GM19099 (cell line): ENCODE measurements at regions not wholly inside any gene's neighbourhood (a gene's known extent, or its start where the extent isn't known, plus 50 kb on each side); places are given as distances from the start of the nearest gene placed in this dataset.

Experiments
- POLR2A ChIP-seq: IDR thresholded peaks from 3 replicates; pipeline ENCODE4 v1.6.1; 2011; ENCODE audit warnings: low read depth; ENCODE audit not compliant: insufficient read length; ENCODE audit errors: extremely low read depth

GRCh38 chr2:34828481-34828880 lies 1229.4 kb upstream of the FAM98A start:
- no peak for TF ChIP-seq POLR2A

GRCh38 chr2:34827398-34827797 lies 1228.3 kb upstream of the FAM98A start:
- TF ChIP-seq POLR2A, result no peak

DNA sequence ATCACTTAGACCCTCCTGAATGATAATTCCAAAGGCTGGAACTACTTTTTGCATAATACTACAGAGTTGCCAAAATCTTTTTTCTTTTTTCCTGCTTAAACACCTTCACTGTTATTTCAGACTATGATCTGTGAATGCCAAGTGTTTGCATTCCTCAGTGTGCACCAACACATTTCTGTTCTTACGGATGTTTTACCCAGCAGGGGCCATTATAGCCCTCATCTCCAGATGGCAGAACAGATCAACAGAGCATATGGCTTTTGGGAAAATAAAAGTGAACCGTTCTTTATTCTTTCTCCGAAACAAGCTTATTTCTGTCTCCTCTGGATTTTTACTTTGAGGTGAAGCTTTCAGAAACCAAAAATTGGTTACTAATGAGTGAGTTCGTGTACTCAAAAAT lies 1226.6 kb upstream of the FAM98A start:
- no peak for TF ChIP-seq POLR2A

DNA sequence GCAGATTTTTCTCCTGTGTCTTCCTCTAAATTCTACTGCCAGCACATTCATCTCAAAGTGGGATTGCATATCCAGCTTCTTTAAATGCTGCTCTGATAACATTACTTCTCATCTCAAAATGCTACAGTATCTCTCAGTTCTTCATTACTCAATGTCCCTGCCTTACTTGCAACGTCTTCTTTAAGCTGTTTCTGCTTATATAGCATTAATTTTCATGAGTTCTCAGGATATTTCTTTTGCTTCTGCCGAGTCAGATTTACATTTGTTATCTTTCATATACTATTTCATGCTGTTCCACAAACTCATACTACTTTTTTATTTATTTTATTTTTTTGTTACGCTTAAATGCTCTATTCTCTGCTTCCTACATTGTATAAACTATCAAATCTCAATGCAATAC lies 1223.5 kb upstream of the FAM98A start:
- no peak for TF ChIP-seq POLR2A

- no peak for TF ChIP-seq POLR2A
Observed at GRCh38 chr2:34815052-34815741, 1216.1 kb upstream of the FAM98A start.

GRCh38 chr2:34810456-34810855 lies 1211.4 kb upstream of the FAM98A start:
- TF ChIP-seq POLR2A, result no peak

- no peak for TF ChIP-seq POLR2A
Observed at GRCh38 chr2:34808426-34808825, 1209.3 kb upstream of the FAM98A start.

DNA sequence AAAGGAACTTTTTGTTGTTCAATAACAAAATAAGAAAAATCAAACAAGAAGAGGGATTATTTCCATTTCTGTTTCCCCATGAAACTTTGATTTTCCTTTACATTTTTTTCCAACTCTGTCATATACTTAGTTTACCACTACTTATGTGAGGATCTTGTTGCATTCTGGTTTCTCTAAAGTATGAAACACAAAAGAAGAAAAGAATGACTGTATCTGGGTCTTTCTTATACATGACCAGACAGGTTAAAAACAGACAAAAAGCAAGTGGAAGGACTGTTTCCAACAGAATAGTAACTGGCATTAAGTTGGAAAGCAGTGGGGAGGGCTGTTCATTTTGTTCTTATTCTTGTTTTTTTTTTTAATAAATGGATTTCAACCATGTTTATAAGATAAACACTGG lies 1207.8 kb upstream of the FAM98A start:
- TF ChIP-seq POLR2A, result no peak

GRCh38 chr2:34806396-34806795 lies 1207.3 kb upstream of the FAM98A start:
- TF ChIP-seq POLR2A, result no peak

DNA sequence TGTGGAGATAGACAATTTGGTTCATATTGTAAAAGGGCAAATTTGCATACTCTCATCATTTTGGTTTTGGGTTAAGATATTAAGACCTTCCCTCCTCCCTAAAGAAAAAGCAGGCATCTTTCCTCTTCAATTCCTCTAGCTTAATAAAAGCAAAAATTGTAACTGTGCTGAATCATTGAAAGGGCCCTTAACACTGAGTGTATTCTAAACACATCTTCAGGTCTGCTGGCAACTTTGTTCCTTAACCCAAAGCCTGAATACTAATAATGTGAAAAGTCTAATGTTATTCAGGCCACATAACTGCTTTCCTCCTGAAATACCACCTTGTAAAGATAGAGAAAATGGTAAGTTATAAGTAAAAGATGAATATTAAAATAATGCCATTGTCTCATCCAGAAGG lies 1200.5 kb upstream of the FAM98A start:
- no peak for TF ChIP-seq POLR2A

DNA sequence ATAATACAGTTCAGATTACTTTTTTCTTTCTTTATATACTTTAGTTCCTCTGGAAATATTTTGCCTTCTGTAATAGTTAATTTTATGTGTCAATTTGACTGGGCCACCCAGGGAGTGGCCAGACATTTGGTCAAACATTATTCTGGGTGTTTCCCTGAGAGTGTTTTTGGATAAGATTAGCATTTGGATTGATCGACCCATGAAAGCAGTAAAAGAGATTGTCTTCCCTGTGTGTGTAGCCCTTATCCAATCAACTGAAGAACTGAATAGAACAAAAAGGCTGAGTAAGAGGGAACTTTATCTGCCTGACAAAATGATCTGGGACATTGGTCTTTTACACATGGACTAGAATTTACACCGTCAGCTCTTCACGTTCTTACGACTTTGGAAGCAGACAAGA lies 1190.1 kb upstream of the FAM98A start:
- no peak for TF ChIP-seq POLR2A

- TF ChIP-seq POLR2A, result no peak
Observed at GRCh38 chr2:34787341-34787740, 1188.2 kb upstream of the FAM98A start.

- TF ChIP-seq POLR2A, result no peak
Observed at GRCh38 chr2:34785206-34785785, 1186.2 kb upstream of the FAM98A start.

DNA sequence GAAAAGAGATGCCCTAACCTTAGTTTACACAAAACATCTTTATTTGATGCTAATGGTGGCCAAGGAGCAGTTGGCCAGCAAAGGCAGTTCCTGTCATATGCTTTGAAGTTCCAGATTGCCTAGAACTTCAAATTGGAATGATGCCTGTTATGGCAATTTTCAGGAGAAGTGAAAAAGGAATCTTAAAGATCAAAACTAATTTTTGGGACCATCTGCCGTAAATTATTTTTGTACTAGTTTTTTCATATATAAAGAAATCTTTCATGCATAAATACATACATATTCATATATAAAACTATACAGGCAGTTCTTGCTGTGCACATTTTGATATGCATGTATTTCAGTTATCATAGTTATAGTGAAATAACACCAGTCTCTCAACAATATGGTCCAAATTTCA lies 1185.6 kb upstream of the FAM98A start:
- TF ChIP-seq POLR2A, result no peak

DNA sequence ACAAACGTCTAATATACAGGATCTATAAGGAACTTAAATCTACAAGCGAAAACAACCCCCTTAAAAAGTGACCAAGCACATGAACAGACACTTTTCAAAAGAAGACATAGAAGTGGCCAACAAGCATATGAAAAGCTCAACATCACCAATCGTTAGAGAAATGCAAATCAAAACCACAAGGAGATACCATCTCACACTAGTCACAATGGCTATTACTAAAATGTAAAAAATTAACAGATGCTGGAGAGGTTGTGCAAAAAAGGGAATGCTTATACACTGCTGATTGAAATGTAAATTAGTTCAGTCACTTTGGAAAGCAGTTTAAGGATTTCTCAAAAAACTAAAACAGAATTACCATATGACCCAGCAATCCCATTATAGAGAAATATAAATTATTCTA lies 1148.5 kb upstream of the FAM98A start:
- no peak for TF ChIP-seq POLR2A

DNA sequence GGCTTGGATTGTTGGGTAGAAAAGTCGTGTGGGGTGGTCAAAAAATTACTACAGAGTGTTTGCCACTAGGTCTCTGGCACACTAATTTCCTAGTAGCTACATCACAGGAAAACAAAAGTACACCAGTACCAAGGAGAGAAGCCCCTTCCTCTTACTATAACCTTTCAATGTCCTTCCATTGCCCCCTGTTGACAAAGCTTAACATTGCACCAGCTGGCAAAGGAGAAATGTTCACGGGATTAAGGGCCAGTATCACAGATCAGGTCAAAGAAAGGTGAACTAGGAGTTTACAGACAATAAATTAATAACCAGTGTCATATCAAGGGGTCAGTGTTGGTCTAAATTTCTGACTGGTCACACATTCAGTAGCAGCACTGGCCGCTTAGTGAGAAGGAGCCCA lies 1139.6 kb upstream of the FAM98A start:
- no peak for TF ChIP-seq POLR2A

- TF ChIP-seq POLR2A, result no peak
Observed at GRCh38 chr2:34737146-34737545, 1138.0 kb upstream of the FAM98A start.

- no peak for TF ChIP-seq POLR2A
Observed at GRCh38 chr2:34736482-34736881, 1137.4 kb upstream of the FAM98A start.

GRCh38 chr2:34734662-34735061 lies 1135.6 kb upstream of the FAM98A start:
- no peak for TF ChIP-seq POLR2A
